ENCODE measurements at regions not wholly inside any gene's neighbourhood (a gene's known extent, or its start where the extent isn't known, plus 50 kb on each side); places are given as distances from the start of the nearest gene placed in this dataset.

- H3K27me3 ChIP-seq (ENCODE audit: insufficient read depth, low read length), result no peaks in the 10 kb centered on the region
- no CpG with 5 or more reads among the region's 2 CpGs for WGBS (ENCODE audit: extremely low coverage, insufficient read length, low lambda C conversion rate)
- no peak overlapping the region for H3K4me3 Mint-ChIP-seq
These were observed 161.1 kb upstream of the DTNBP1 start for GRCh38 chr6:15823838-15824414.

More at GRCh38 chr6:15823838-15824414, 161.1 kb upstream of the DTNBP1 start:
- H2AFZ ChIP-seq (ENCODE audit: low read length), result no peak overlapping the region
- no peak overlapping the region for H3T11ph ChIP-seq (ENCODE audit: low read length)
- H4K20me1 ChIP-seq (ENCODE audit: control insufficient read depth, insufficient read depth, insufficient read length), result no peaks in the 10 kb centered on the region
- H3K9ac ChIP-seq (ENCODE audit: extremely low read depth, insufficient read length, low read length), result no peak overlapping the region
- H3K27ac ChIP-seq (ENCODE audit: insufficient read length, low read depth, low read length), result no peak overlapping the region
- H3K4me1 Mint-ChIP-seq, result peaks cover 3 to 19% of the 10 kb centered on the region in 2 experiments
- no peak overlapping the region for H3K4me2 ChIP-seq (ENCODE audit: insufficient read depth, insufficient read length, low read length)
- no peak overlapping the region for H2BK20ac ChIP-seq (ENCODE audit: low read depth, low read length, poor library complexity, severe bottlenecking)
- H3K79me1 ChIP-seq (ENCODE audit: insufficient read depth, low read depth, low read length, poor library complexity, severe bottlenecking), result no peaks in the 10 kb centered on the region
- H3K4me1 ChIP-seq (ENCODE audit: insufficient read depth, low read length), result no peaks in the 10 kb centered on the region
- no peak overlapping the region for H3K18ac ChIP-seq (ENCODE audit: insufficient read length, low read depth, low read length)
- H2BK120ac ChIP-seq (ENCODE audit: low read depth, low read length, poor library complexity, severe bottlenecking), result no peak overlapping the region
- peaks cover 25% of the 10 kb centered on the region for H3K27me3 Mint-ChIP-seq (ENCODE audit: low read depth)
- no peaks in the 10 kb centered on the region for H3K36me3 Mint-ChIP-seq (ENCODE audit: insufficient read depth in 1 of 3, low read depth in 3 of 3)
- no peak for DNase-seq
- H3K79me2 ChIP-seq (ENCODE audit: insufficient read depth, low read length), result no peaks in the 10 kb centered on the region
- H3K14ac ChIP-seq (ENCODE audit: insufficient read depth, low read length), result no peak overlapping the region
- H3K9me3 ChIP-seq (ENCODE audit: control insufficient read depth, low read depth, low read length), result no peaks in the 10 kb centered on the region
- TF ChIP-seq, protein P1, sequence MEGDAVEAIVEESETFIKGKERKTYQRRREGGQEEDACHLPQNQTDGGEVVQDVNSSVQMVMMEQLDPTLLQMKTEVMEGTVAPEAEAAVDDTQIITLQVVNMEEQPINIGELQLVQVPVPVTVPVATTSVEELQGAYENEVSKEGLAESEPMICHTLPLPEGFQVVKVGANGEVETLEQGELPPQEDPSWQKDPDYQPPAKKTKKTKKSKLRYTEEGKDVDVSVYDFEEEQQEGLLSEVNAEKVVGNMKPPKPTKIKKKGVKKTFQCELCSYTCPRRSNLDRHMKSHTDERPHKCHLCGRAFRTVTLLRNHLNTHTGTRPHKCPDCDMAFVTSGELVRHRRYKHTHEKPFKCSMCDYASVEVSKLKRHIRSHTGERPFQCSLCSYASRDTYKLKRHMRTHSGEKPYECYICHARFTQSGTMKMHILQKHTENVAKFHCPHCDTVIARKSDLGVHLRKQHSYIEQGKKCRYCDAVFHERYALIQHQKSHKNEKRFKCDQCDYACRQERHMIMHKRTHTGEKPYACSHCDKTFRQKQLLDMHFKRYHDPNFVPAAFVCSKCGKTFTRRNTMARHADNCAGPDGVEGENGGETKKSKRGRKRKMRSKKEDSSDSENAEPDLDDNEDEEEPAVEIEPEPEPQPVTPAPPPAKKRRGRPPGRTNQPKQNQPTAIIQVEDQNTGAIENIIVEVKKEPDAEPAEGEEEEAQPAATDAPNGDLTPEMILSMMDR (conservative IDR thresholded peaks at IDR 0.05), result no peak
- no peak overlapping the region for H4K91ac ChIP-seq (ENCODE audit: insufficient read length, low read depth, low read length)
- H2BK15ac ChIP-seq (ENCODE audit: low read depth, low read length), result no peak overlapping the region
- no peak overlapping the region for H2BK12ac ChIP-seq (ENCODE audit: insufficient read length, low read depth, low read length)
- H2BK5ac ChIP-seq (ENCODE audit: insufficient read length, low read length), result no peak overlapping the region
- no peak overlapping the region for H3K23ac ChIP-seq (ENCODE audit: insufficient read length, low read depth, low read length)
- no peak overlapping the region for H3K56ac ChIP-seq (ENCODE audit: insufficient read length, low read depth, low read length)
- H3K4ac ChIP-seq (ENCODE audit: low read depth, low read length), result no peak overlapping the region
- H4K5ac ChIP-seq (ENCODE audit: insufficient read length, low read depth, low read length), result no peak overlapping the region
- no peak overlapping the region for H4K8ac ChIP-seq (replicated peaks; ENCODE audit: insufficient read length, low read depth, low read length)
- H3K23me2 ChIP-seq (ENCODE audit: insufficient read length, low read depth, low read length, poor library complexity, severe bottlenecking), result no peaks in the 10 kb centered on the region
- no peaks in the 10 kb centered on the region; a peak in 1 of 5 replicates for H3K9me3 Mint-ChIP-seq
- no peak overlapping the region for H3K27ac Mint-ChIP-seq
- no peak overlapping the region for H2AK5ac ChIP-seq (ENCODE audit: insufficient read length, low read length)
